DMS53 (cell line): ENCODE measurements at regions not wholly inside any gene's neighbourhood (a gene's known extent, or its start where the extent isn't known, plus 50 kb on each side); places are given as distances from the start of the nearest gene placed in this dataset.
"Not testable (repeated sequence)": the region's sequence is repeated elsewhere in the genome, so short reads cannot be mapped to it uniquely, and the experiment has no call there.

Source experiments
- DNase-seq: peaks from one replicate; lab custom pipeline; 2025; lab: John Stamatoyannopoulos, UW

- DNase-seq, result not testable (repeated sequence)
Measured at GRCh38 chr2:144758196-144758595, 238.3 kb upstream of the ZEB2 start.

GRCh38 chr2:144753416-144753815 is 233.5 kb upstream of the ZEB2 start:
- no peak for DNase-seq

GRCh38 chr2:144751142-144751905 is 231.4 kb upstream of the ZEB2 start:
- no peak for DNase-seq

- DNase-seq, result no peak
Measured at GRCh38 chr2:144749188-144749587, 229.3 kb upstream of the ZEB2 start.

- DNase-seq, result no peak
Measured at GRCh38 chr2:144748443-144748842, 228.5 kb upstream of the ZEB2 start.

- DNase-seq, result peak; percentile 0
Measured at GRCh38 chr2:144747571-144747970, 227.7 kb upstream of the ZEB2 start.

GRCh38 chr2:144745424-144745823 is 225.5 kb upstream of the ZEB2 start:
- DNase-seq, result no peak

GRCh38 chr2:144738749-144739148 is 218.8 kb upstream of the ZEB2 start:
- no peak for DNase-seq

GRCh38 chr2:144730711-144731110 is 210.8 kb upstream of the ZEB2 start:
- DNase-seq, result no peak

- not testable (repeated sequence) for DNase-seq
Measured at GRCh38 chr2:144724460-144724859, 204.5 kb upstream of the ZEB2 start.

GRCh38 chr2:144718376-144718775 is 198.5 kb upstream of the ZEB2 start:
- no peak for DNase-seq

GRCh38 chr2:144715992-144716391 is 196.1 kb upstream of the ZEB2 start:
- DNase-seq, result no peak

- no peak for DNase-seq
Measured at GRCh38 chr2:144713410-144713809, 193.5 kb upstream of the ZEB2 start.

GRCh38 chr2:144712550-144712940 is 192.6 kb upstream of the ZEB2 start:
- no peak for DNase-seq

GRCh38 chr2:144711630-144712549 is 192.0 kb upstream of the ZEB2 start:
- DNase-seq, result no peak

GRCh38 chr2:144711084-144711483 is 191.2 kb upstream of the ZEB2 start:
- no peak for DNase-seq

GRCh38 chr2:144708626-144709025 is 188.7 kb upstream of the ZEB2 start:
- DNase-seq, result no peak

- no peak for DNase-seq
Measured at GRCh38 chr2:144707736-144708326, 187.9 kb upstream of the ZEB2 start.

- no peak for DNase-seq
Measured at GRCh38 chr2:144706647-144707046, 186.7 kb upstream of the ZEB2 start.

- no peak for DNase-seq
Measured at GRCh38 chr2:144705328-144706245, 185.7 kb upstream of the ZEB2 start.

GRCh38 chr2:144704709-144705095 is 184.8 kb upstream of the ZEB2 start:
- no peak for DNase-seq
